Endothelial cell of umbilical vein (primary cell): ENCODE measurements at regions not wholly inside any gene's neighbourhood (a gene's known extent, or its start where the extent isn't known, plus 50 kb on each side); places are given as distances from the start of the nearest gene placed in this dataset.

ENCODE experiments used
- BruUV-seq: library from RNA; stranded (reverse); fragments of 400-500 nt; replicated peaks from 2 replicates; lab custom pipeline; 2021; lab: Mats Ljungman, UMichigan
- CTCF ChIA-PET: fragments of 300-600, 350-600 bp; sonication (Branson Sonifier 250); formaldehyde crosslinking; loops from one replicate; lab custom pipeline; 2021; ENCODE audit warnings: antibody characterized with exemption, inconsistent platforms; lab: Charles Lee
- POLR2A ChIA-PET: fragments of 300-600, 350-600 bp; sonication (Branson Sonifier 250); formaldehyde crosslinking; loops from one replicate; lab custom pipeline; 2021; ENCODE audit warnings: antibody characterized with exemption, inconsistent platforms; lab: Charles Lee
- DNase-seq: peaks from one replicate; pipeline ENCODE4 v3.0.0-alpha.2; 2011; ENCODE audit warnings: low read depth, low spot score
- FAIRE-seq: peaks from 2 replicates; lab custom pipeline; 2011; peaks lifted over from hg19 to GRCh38; lab: Jason Lieb, UNC
- H2AFZ ChIP-seq: 2 replicates; pipeline ENCODE4 v1.6.0; 2012; ENCODE audit warnings: low read depth, low read length, control low read depth, inconsistent platforms
- H3K27ac ChIP-seq: 2 replicates; pipeline ENCODE4 v1.5.1; 2011; ENCODE audit warnings: low read depth, mild to moderate bottlenecking, control low read depth, low read length, moderate library complexity; ENCODE audit not compliant: insufficient read depth
- H3K27me3 ChIP-seq, 2 experiments: 2 replicates each; pipeline versions ENCODE4 v1.6.0 to v1.6.1; 2011; ENCODE audit warnings: low read length in 2 of 2, mixed read lengths in 1 of 2; ENCODE audit not compliant: control insufficient read depth in 2 of 2, insufficient read depth in 2 of 2
- H3K36me3 ChIP-seq, 2 experiments: 2 replicates in 1 of 2; 3 replicates in 1 of 2; pipeline ENCODE4 v1.5.1; 2011; ENCODE audit warnings: low read length in 2 of 2, mild to moderate bottlenecking in 1 of 2, moderate library complexity in 1 of 2; ENCODE audit not compliant: control insufficient read depth in 2 of 2, insufficient read depth in 2 of 2; ENCODE audit errors: extremely low read depth in 1 of 2
- H3K4me1 ChIP-seq: 3 replicates; pipeline ENCODE4 v1.5.1; 2011; ENCODE audit warnings: mild to moderate bottlenecking, low read length; ENCODE audit not compliant: control insufficient read depth, insufficient read depth; ENCODE audit errors: extremely low read depth
- H3K4me2 ChIP-seq: 2 replicates; pipeline ENCODE4 v1.6.1; 2011; ENCODE audit warnings: low read length, control low read depth, mixed read lengths; ENCODE audit not compliant: insufficient read depth
- H3K4me3 ChIP-seq, 3 experiments: fragments of 200-600 bp in 1 of 3; sonication (generic), shearing (Covaris generic) in 1 of 3; replicated peaks in 1 of 3; 2 replicates each; pipeline ENCODE4 v1.5.1; 2011 to 2016; ENCODE audit warnings: control low read depth in 3 of 3, low read length in 3 of 3, mild to moderate bottlenecking in 2 of 3, inconsistent platforms in 1 of 3, low read depth in 1 of 3, moderate library complexity in 1 of 3; ENCODE audit not compliant: insufficient read depth in 1 of 3
- H3K79me2 ChIP-seq: 2 replicates; pipeline ENCODE4 v1.6.0; 2012; ENCODE audit warnings: low read length, inconsistent platforms; ENCODE audit not compliant: control insufficient read depth, insufficient read depth
- H3K9ac ChIP-seq: replicated peaks from 2 replicates; pipeline ENCODE3; 2011; ENCODE audit warnings: low read length, control low read depth; ENCODE audit not compliant: insufficient read depth; ENCODE audit errors: extremely low read depth
- H3K9me1 ChIP-seq: replicated peaks from 3 replicates; pipeline ENCODE4 v1.6.0; 2011; ENCODE audit warnings: mild to moderate bottlenecking, low read length; ENCODE audit not compliant: control insufficient read depth, insufficient read depth; ENCODE audit errors: extremely low read depth
- H3K9me3 ChIP-seq: replicated peaks from 2 replicates; pipeline ENCODE4 v1.5.1; 2012; ENCODE audit warnings: low read length, inconsistent platforms; ENCODE audit not compliant: control insufficient read depth, insufficient read depth
- H4K20me1 ChIP-seq: replicated peaks from 2 replicates; pipeline ENCODE3; 2011; ENCODE audit warnings: mild to moderate bottlenecking, low read length; ENCODE audit not compliant: control insufficient read depth, insufficient read depth; ENCODE audit errors: extremely low read depth
- EZH2 ChIP-seq: IDR thresholded peaks from 2 replicates; pipeline ENCODE4 v1.6.1; 2012; ENCODE audit warnings: borderline replicate concordance, low read depth, mild to moderate bottlenecking, moderate library complexity, low read length, inconsistent platforms; ENCODE audit not compliant: severe bottlenecking
- FOS ChIP-seq: IDR thresholded peaks from 2 replicates; pipeline ENCODE4 v1.6.1; 2011; ENCODE audit warnings: mild to moderate bottlenecking, low read length, moderate library complexity, borderline replicate concordance; ENCODE audit not compliant: insufficient read depth
- GATA2 ChIP-seq: IDR thresholded peaks from 2 replicates; pipeline ENCODE4 v1.7.0; 2011; ENCODE audit warnings: low read depth, mild to moderate bottlenecking, moderate library complexity, mixed read lengths, low read length; ENCODE audit not compliant: insufficient read length, insufficient read depth
- JUN ChIP-seq: IDR thresholded peaks from 2 replicates; pipeline ENCODE4 v1.6.1; 2011; ENCODE audit warnings: borderline replicate concordance, low read depth; ENCODE audit not compliant: insufficient read length, insufficient read depth
- MYC ChIP-seq: IDR thresholded peaks from one replicate; pipeline ENCODE4 v1.6.1; 2011; ENCODE audit warnings: mild to moderate bottlenecking, low read depth, low read length
- POLR2A ChIP-seq: IDR thresholded peaks from 2 replicates; pipeline ENCODE4 v1.6.1; 2012; ENCODE audit warnings: low read depth, mild to moderate bottlenecking, control low read depth, low read length
- POLR2AphosphoS5 ChIP-seq: IDR thresholded peaks from 2 replicates; pipeline ENCODE4 v1.6.1; 2012; ENCODE audit warnings: low read depth, mild to moderate bottlenecking, control low read depth, low read length, moderate library complexity; ENCODE audit not compliant: insufficient read depth
- dilution Hi-C: fragments of 300-500 bp; cut with MboI; formaldehyde crosslinking; loops from one replicate; pipeline ENCODE4 v1.15.0; 2019; ENCODE audit warnings: low sequenced_read_pairs; ENCODE audit not compliant: extremely low pct_ligation_motif_present
- intact Hi-C: fragments of 100-400 bp; cut with micrococcal nuclease; formaldehyde crosslinking; loops from one replicate; pipeline ENCODE4 v1.10.0; 2022
- TF ChIP-seq, protein P1 (sequence below), 2 donors: IDR thresholded peaks; 1 replicate in 1 of 2; 2 replicates in 1 of 2; pipeline ENCODE4 v1.5.1; 2011; ENCODE audit warnings: low read length in 2 of 2, mild to moderate bottlenecking in 2 of 2, moderate library complexity in 2 of 2, control low read depth in 1 of 2, inconsistent platforms in 1 of 2, low read depth in 1 of 2; ENCODE audit not compliant: insufficient read depth in 1 of 2; ENCODE audit errors: extremely low read depth in 1 of 2
- TF ChIP-seq, protein P2 (sequence below): IDR thresholded peaks from 2 replicates; pipeline ENCODE4 v1.6.1; 2011; ENCODE audit not compliant: insufficient read depth, insufficient read length

DNA sequence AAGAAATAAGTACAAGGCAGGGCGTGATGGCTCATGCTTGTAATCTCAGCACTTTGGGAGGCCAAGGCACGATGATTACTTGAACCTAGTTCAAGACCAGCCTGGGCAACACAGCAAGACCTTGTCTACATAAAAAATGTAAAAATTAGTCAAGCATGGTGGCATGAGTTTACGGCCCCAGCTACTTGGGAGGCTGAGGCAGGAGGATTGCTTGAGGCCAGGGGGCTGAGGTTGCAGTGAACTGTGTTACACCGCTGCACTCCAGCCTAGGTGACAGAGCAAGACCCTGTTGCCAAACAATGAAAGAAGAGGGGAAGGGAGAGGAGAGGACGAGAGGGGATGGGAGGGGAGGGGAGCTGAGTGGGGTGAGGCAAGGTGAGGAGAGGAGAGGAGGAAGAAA lies 152.7 kb upstream of the PRICKLE2 start:
- Histone ChIP-seq H3K36me3 (no peaks in the 10 kb centered on the region), H3K9me1 (no peaks in the 10 kb centered on the region), H3K27me3 (peaks cover 0 to 2% of the 10 kb centered on the region in 2 experiments), H2AFZ (no peak overlapping the region), H4K20me1 (no peaks in the 10 kb centered on the region), H3K4me1 (no peaks in the 10 kb centered on the region), H3K4me2 (no peak overlapping the region), H3K79me2 (no peaks in the 10 kb centered on the region), H3K4me3 (no peak overlapping the region), H3K9me3 (no peaks in the 10 kb centered on the region), H3K27ac (no peak overlapping the region), H3K9ac (no peak overlapping the region)
- CTCF ChIA-PET, result no interaction called here
- POLR2A ChIA-PET, result no interaction called here
- DNase-seq (no peak), FAIRE-seq (no peak)
- dilution Hi-C loops (no loop called here), intact Hi-C loops (no loop called here)
- TF ChIP-seq POLR2AphosphoS5, result no peak
- TF ChIP-seq, protein P1, sequence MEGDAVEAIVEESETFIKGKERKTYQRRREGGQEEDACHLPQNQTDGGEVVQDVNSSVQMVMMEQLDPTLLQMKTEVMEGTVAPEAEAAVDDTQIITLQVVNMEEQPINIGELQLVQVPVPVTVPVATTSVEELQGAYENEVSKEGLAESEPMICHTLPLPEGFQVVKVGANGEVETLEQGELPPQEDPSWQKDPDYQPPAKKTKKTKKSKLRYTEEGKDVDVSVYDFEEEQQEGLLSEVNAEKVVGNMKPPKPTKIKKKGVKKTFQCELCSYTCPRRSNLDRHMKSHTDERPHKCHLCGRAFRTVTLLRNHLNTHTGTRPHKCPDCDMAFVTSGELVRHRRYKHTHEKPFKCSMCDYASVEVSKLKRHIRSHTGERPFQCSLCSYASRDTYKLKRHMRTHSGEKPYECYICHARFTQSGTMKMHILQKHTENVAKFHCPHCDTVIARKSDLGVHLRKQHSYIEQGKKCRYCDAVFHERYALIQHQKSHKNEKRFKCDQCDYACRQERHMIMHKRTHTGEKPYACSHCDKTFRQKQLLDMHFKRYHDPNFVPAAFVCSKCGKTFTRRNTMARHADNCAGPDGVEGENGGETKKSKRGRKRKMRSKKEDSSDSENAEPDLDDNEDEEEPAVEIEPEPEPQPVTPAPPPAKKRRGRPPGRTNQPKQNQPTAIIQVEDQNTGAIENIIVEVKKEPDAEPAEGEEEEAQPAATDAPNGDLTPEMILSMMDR (IDR thresholded peaks at IDR 0.05; ENCODE audit: extremely low read depth in 1 of 2, insufficient read depth in 1 of 2, low read depth in 1 of 2, low read length in 2 of 2), result no peak
- no TSS peak for BruUV-seq

DNA sequence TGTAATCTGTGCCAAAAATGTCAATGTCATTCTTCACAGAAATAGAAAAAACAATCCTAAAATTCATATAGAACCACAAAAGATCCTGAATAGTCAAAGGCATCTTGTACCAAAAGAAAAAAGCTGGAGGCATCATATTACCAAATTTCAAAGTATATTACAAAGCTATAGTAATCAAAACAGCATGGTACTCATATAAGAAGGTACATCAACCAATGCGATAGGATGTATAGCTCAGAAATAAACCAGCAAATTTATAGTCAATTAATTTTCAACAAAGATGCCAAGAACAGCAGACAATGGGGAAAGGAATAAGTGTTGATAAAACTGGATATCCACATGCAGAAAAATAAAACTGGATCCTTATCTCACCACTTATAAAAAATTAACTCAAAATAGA lies 150.5 kb upstream of the PRICKLE2 start:
- DNase-seq, result no peak
- H3K27ac ChIP-seq, result no peak overlapping the region
- H3K79me2 ChIP-seq, result no peaks in the 10 kb centered on the region
- H3K4me1 ChIP-seq, result no peaks in the 10 kb centered on the region
- intact Hi-C loops, result no loop called here
- BruUV-seq, result no TSS peak
- H4K20me1 ChIP-seq, result no peaks in the 10 kb centered on the region
- H3K4me3 ChIP-seq, result no peak overlapping the region
- peaks cover 0 to 2% of the 10 kb centered on the region in 2 experiments for H3K27me3 ChIP-seq
- H3K9me1 ChIP-seq, result no peaks in the 10 kb centered on the region
- no peak for FAIRE-seq
- TF ChIP-seq FOS, result no peak
- TF ChIP-seq EZH2, result no peak
- no peak for TF ChIP-seq GATA2
- TF ChIP-seq, protein P1 (IDR thresholded peaks at IDR 0.05; ENCODE audit: extremely low read depth in 1 of 2, insufficient read depth in 1 of 2, low read depth in 1 of 2, low read length in 2 of 2), result no peak
- no peak for TF ChIP-seq POLR2A
- no peak for TF ChIP-seq JUN
- TF ChIP-seq, protein P2, sequence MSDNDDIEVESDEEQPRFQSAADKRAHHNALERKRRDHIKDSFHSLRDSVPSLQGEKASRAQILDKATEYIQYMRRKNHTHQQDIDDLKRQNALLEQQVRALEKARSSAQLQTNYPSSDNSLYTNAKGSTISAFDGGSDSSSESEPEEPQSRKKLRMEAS, result no peak
- TF ChIP-seq POLR2AphosphoS5, result no peak
- no peak for TF ChIP-seq MYC
- H3K36me3 ChIP-seq, result no peaks in the 10 kb centered on the region
- dilution Hi-C loops, result no loop called here
- CTCF ChIA-PET, result no interaction called here
- H2AFZ ChIP-seq, result no peak overlapping the region
- POLR2A ChIA-PET, result no interaction called here
- no peaks in the 10 kb centered on the region for H3K9me3 ChIP-seq
- no peak overlapping the region for H3K9ac ChIP-seq
- no peak overlapping the region for H3K4me2 ChIP-seq
